Suprapubic skin (tissue), 4 donors: ENCODE measurements at regions not wholly inside any gene's neighbourhood (a gene's known extent, or its start where the extent isn't known, plus 50 kb on each side); places are given as distances from the start of the nearest gene placed in this dataset.

Source experiments
- DNase-seq, 2 donors: peaks; one replicate each; pipeline ENCODE4 v3.0.0-alpha.2; 2019; ENCODE audit warnings: low spot score in 2 of 2
- H3K27ac ChIP-seq: fragments of 200-600 bp; sonication (generic); one replicate; pipeline ENCODE4 v1.5.1; 2019
- H3K27me3 ChIP-seq: fragments of 200-600 bp; sonication (generic); one replicate; pipeline ENCODE4 v1.5.1; 2019
- H3K36me3 ChIP-seq: fragments of 200-600 bp; sonication (generic); one replicate; pipeline ENCODE4 v1.5.1; 2019
- H3K4me1 ChIP-seq: fragments of 200-600 bp; sonication (generic); one replicate; pipeline ENCODE4 v1.5.1; 2019
- H3K4me3 ChIP-seq: fragments of 200-600 bp; sonication (generic); one replicate; pipeline ENCODE4 v1.5.1; 2019; ENCODE audit warnings: mild to moderate bottlenecking
- H3K9me3 ChIP-seq: fragments of 200-600 bp; sonication (generic); one replicate; pipeline ENCODE4 v1.5.1; 2019
- EP300 ChIP-seq: sonication (generic); formaldehyde crosslinking; IDR thresholded peaks from one replicate; pipeline ENCODE4 v1.6.1; 2017; ENCODE audit warnings: antibody characterized with exemption
- POLR2A ChIP-seq, 2 donors: fragments of 450-650 bp; IDR thresholded peaks; one replicate each; pipeline ENCODE4 v1.6.1; 2017; ENCODE audit warnings: antibody characterized with exemption in 2 of 2, mild to moderate bottlenecking in 2 of 2, moderate library complexity in 2 of 2
- POLR2AphosphoS5 ChIP-seq, 3 donors: sonication (generic); formaldehyde crosslinking; IDR thresholded peaks; one replicate each; pipeline ENCODE4 v1.6.1; 2017; ENCODE audit warnings: antibody characterized with exemption in 3 of 3
- WGBS: methylation state at CpG from one replicate; pipeline ENCODE4 v1.1.5; 2018; 5-methylcytosine and 5-hydroxymethylcytosine counted together
- TF ChIP-seq, protein P1 (sequence below), 2 donors: fragments of 200-600 bp in 1 of 2; fragments of 450-650 bp in 1 of 2; sonication (generic) in 1 of 2; IDR thresholded peaks; one replicate each; pipeline ENCODE4 v1.5.1; 2016 to 2019; ENCODE audit warnings: antibody characterized with exemption in 2 of 2, mild to moderate bottlenecking in 1 of 2, moderate library complexity in 1 of 2

DNA sequence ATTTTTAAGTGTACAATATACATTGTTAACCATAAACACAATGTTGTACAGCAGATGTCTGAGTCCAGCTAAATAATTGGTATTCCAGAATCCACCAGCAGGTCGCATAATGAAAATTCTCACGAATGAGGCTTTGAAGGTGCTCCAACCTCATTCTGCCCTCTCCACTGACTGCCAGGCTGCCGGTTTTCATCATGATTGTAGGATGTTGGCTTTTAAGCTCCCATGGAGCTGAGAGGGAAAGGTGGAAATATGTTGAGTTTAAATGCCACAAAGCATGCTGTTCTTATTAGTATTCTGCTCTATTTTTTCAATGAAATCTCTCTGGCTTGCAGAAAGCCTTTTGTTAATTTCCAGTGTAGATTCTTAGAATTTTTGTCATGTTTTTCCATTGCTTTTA lies 337.2 kb upstream of the DDI1 start:
- 64% methylated on average over 3 of the region's 3 CpGs for WGBS
- Histone ChIP-seq H3K4me1 (peaks cover 9% of the 10 kb centered on the region), H3K27ac (no peak overlapping the region), H3K9me3 (no peaks in the 10 kb centered on the region), H3K27me3 (no peaks in the 10 kb centered on the region), H3K36me3 (no peaks in the 10 kb centered on the region), H3K4me3 (no peak overlapping the region)
- no peak for DNase-seq
- TF ChIP-seq POLR2AphosphoS5 (IDR thresholded peaks at IDR 0.05) (no peak), POLR2A (IDR thresholded peaks at IDR 0.05) (no peak), EP300 (no peak)
- TF ChIP-seq, protein P1, sequence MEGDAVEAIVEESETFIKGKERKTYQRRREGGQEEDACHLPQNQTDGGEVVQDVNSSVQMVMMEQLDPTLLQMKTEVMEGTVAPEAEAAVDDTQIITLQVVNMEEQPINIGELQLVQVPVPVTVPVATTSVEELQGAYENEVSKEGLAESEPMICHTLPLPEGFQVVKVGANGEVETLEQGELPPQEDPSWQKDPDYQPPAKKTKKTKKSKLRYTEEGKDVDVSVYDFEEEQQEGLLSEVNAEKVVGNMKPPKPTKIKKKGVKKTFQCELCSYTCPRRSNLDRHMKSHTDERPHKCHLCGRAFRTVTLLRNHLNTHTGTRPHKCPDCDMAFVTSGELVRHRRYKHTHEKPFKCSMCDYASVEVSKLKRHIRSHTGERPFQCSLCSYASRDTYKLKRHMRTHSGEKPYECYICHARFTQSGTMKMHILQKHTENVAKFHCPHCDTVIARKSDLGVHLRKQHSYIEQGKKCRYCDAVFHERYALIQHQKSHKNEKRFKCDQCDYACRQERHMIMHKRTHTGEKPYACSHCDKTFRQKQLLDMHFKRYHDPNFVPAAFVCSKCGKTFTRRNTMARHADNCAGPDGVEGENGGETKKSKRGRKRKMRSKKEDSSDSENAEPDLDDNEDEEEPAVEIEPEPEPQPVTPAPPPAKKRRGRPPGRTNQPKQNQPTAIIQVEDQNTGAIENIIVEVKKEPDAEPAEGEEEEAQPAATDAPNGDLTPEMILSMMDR (IDR thresholded peaks at IDR 0.05) = no peak

DNA sequence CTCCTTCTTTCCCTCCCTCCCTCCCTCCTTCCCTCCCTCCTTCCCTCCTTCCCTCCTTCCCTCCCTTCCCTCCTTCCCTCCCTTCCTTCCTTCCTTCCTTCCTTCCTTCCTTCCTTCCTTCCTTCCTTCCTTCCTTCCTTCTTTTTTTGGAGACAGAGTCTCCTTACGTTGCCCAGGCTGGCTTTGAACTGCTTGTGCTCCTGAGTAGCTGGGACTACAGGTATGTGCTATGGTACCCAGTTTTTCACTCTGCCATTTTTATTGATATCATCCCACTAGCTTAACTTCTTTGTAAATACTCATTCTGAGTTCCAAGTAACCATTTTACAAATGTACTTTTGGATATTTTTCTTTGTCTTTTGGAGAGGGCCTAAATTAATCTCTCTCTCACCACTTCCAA lies 336.8 kb upstream of the DDI1 start:
- H3K27me3 ChIP-seq = no peaks in the 10 kb centered on the region
- H3K4me3 ChIP-seq = no peak overlapping the region
- 85% methylated on average over 1 of the region's 1 CpG for WGBS
- DNase-seq = no peak
- H3K4me1 ChIP-seq = peaks cover 9% of the 10 kb centered on the region
- TF ChIP-seq, protein P1 (IDR thresholded peaks at IDR 0.05) = no peak
- TF ChIP-seq POLR2AphosphoS5 (IDR thresholded peaks at IDR 0.05) = no peak
- no peak for TF ChIP-seq EP300
- TF ChIP-seq POLR2A (IDR thresholded peaks at IDR 0.05) = no peak
- no peaks in the 10 kb centered on the region for H3K36me3 ChIP-seq
- no peaks in the 10 kb centered on the region for H3K9me3 ChIP-seq
- no peak overlapping the region for H3K27ac ChIP-seq

DNA sequence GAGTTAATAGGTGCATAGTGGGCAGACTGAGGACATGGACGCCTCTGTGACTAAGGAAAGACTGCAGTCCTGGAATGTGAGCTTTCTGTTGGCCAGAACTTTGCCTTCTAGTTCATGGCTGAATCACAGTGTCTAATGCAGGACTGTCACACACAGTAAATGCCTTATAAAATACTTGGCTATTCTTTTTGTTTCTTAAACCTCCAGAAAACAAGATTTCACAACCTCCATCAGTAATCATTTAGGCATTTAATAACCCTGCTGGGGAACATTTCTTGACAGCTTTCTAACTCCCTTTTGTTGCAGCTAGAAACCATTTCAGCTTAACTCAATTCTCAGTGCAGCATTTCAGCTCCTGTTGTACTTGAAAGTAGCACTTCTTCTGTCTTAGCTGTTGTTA lies 335.8 kb upstream of the DDI1 start:
- Histone ChIP-seq H3K4me1 (peaks cover 9% of the 10 kb centered on the region), H3K9me3 (no peaks in the 10 kb centered on the region), H3K4me3 (no peak overlapping the region), H3K27ac (no peak overlapping the region), H3K27me3 (no peaks in the 10 kb centered on the region), H3K36me3 (no peaks in the 10 kb centered on the region)
- TF ChIP-seq POLR2AphosphoS5 (IDR thresholded peaks at IDR 0.05) (no peak), EP300 (no peak), POLR2A (IDR thresholded peaks at IDR 0.05) (no peak)
- TF ChIP-seq, protein P1 (IDR thresholded peaks at IDR 0.05) = no peak
- no peak for DNase-seq
- WGBS = 35% methylated on average over 1 of the region's 1 CpG

DNA sequence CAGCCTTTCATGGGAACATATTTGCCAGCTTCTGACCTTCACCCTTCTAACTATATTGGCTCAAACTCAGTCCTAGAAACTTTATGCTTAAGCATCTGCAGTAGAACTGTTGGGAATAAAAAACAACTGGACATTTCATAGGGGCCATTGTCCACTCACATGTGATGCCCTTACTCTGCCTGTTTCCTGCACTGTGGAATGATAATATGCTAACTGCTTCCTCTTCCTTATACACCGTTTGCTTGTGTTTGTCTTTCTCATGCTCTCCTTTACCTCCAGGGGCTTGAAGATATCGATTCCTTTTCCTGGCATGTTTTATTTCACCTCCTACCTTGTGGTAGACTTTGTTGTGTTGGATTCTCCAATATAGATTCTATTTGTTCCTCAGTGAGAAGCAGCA lies 333.0 kb upstream of the DDI1 start:
- Histone ChIP-seq H3K27ac (no peak overlapping the region), H3K4me1 (peaks cover 9% of the 10 kb centered on the region), H3K4me3 (no peak overlapping the region), H3K36me3 (no peaks in the 10 kb centered on the region), H3K27me3 (no peaks in the 10 kb centered on the region), H3K9me3 (no peaks in the 10 kb centered on the region)
- 58% methylated on average over 2 of the region's 2 CpGs for WGBS
- TF ChIP-seq EP300 = no peak
- TF ChIP-seq POLR2AphosphoS5 (IDR thresholded peaks at IDR 0.05) = no peak
- no peak for TF ChIP-seq POLR2A (IDR thresholded peaks at IDR 0.05)
- TF ChIP-seq, protein P1 (IDR thresholded peaks at IDR 0.05) = no peak
- DNase-seq = no peak

DNA sequence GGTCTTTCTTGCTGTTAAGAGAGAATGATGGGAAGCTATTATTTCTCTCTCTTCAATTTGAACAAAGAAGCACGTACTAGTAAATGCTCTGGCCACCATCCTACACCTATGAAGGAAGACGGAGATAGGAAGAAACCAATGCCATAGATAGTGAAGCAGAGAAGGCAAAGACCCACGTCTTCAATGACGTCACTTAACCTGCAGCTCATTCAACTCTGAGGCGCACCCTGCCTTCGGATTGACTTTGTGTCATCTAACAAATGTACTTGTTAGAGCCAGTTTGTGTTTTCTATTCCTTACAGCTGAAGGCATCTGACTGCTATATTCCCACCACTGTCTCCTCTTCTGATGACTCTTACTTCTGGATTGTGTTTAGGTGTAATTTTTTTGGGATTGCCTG lies 332.5 kb upstream of the DDI1 start:
- peaks cover 9% of the 10 kb centered on the region for H3K4me1 ChIP-seq
- 86% methylated on average over 6 of the region's 6 CpGs for WGBS
- no peak for DNase-seq

More for the DNA sequence above, 332.5 kb upstream of the DDI1 start:
- H3K27me3 ChIP-seq = no peaks in the 10 kb centered on the region
- H3K9me3 ChIP-seq = no peaks in the 10 kb centered on the region
- H3K27ac ChIP-seq = no peak overlapping the region
- no peak overlapping the region for H3K4me3 ChIP-seq
- TF ChIP-seq, protein P1 (IDR thresholded peaks at IDR 0.05) = no peak
- TF ChIP-seq EP300 (no peak), POLR2A (IDR thresholded peaks at IDR 0.05) (no peak), POLR2AphosphoS5 (IDR thresholded peaks at IDR 0.05) (no peak)
- no peaks in the 10 kb centered on the region for H3K36me3 ChIP-seq
